ENCODE measurements at regions not wholly inside any gene's neighbourhood (a gene's known extent, or its start where the extent isn't known, plus 50 kb on each side); places are given as distances from the start of the nearest gene placed in this dataset.

- WGBS, 2 experiments (ENCODE audit: insufficient coverage in 1 of 2, insufficient read length in 1 of 2) = 61 to 100% methylated on average over 1 to 6 of the region's 6 CpGs
- no peak overlapping the region for H3K4me3 Mint-ChIP-seq
- H3K27ac Mint-ChIP-seq = no peak overlapping the region
- H3K9me3 Mint-ChIP-seq = no peaks in the 10 kb centered on the region
- Histone ChIP-seq H3K27ac (ENCODE audit: low read depth, low read length) (no peak overlapping the region), H3K4me1 (ENCODE audit: control insufficient read depth, insufficient read depth, low read length) (peaks cover 4% of the 10 kb centered on the region), H3K9me3 (ENCODE audit: control insufficient read depth, low read length) (no peaks in the 10 kb centered on the region), H3K9ac (ENCODE audit: extremely low read depth, low read length, poor library complexity, severe bottlenecking) (no peak overlapping the region), H3K36me3 (ENCODE audit: control insufficient read depth, insufficient read depth, low read length) (no peaks in the 10 kb centered on the region), H3K27me3 (ENCODE audit: control insufficient read depth, insufficient read depth, low read length, poor library complexity, severe bottlenecking) (no peaks in the 10 kb centered on the region), H3K4me3 (ENCODE audit: low read length) (no peak overlapping the region)
- no peak for DNase-seq
- H3K4me1 Mint-ChIP-seq = peaks cover 16% of the 10 kb centered on the region
- TF ChIP-seq CTCF (conservative IDR thresholded peaks at IDR 0.05) = no peak
- no peaks in the 10 kb centered on the region for H3K27me3 Mint-ChIP-seq (ENCODE audit: insufficient read depth)
- no peaks in the 10 kb centered on the region for H3K36me3 Mint-ChIP-seq (ENCODE audit: low read depth)
Measured at GRCh38 chr9:28899926-28900325, 1326.6 kb upstream of the C9orf72 start.

- DNase-seq = no peak
- H3K36me3 Mint-ChIP-seq (ENCODE audit: low read depth) = no peaks in the 10 kb centered on the region
- no peaks in the 10 kb centered on the region for H3K9me3 Mint-ChIP-seq
- no peaks in the 10 kb centered on the region for H3K27me3 Mint-ChIP-seq (ENCODE audit: insufficient read depth)
- 78 to 92% methylated on average over 1 of the region's 1 CpG for WGBS, 2 experiments (ENCODE audit: insufficient coverage in 1 of 2, insufficient read length in 1 of 2)
- no peak overlapping the region for H3K4me3 ChIP-seq (ENCODE audit: low read length)
- H3K4me1 ChIP-seq (ENCODE audit: control insufficient read depth, insufficient read depth, low read length) = peaks cover 4% of the 10 kb centered on the region
- no peak overlapping the region for H3K9ac ChIP-seq (ENCODE audit: extremely low read depth, low read length, poor library complexity, severe bottlenecking)
- no peak overlapping the region for H3K27ac ChIP-seq (ENCODE audit: low read depth, low read length)
- H3K36me3 ChIP-seq (ENCODE audit: control insufficient read depth, insufficient read depth, low read length) = no peaks in the 10 kb centered on the region
- H3K9me3 ChIP-seq (ENCODE audit: control insufficient read depth, low read length) = no peaks in the 10 kb centered on the region
- H3K4me1 Mint-ChIP-seq = peaks cover 11% of the 10 kb centered on the region
- H3K27ac Mint-ChIP-seq = no peak overlapping the region
- TF ChIP-seq CTCF (conservative IDR thresholded peaks at IDR 0.05) = no peak
- no peaks in the 10 kb centered on the region for H3K27me3 ChIP-seq (ENCODE audit: control insufficient read depth, insufficient read depth, low read length, poor library complexity, severe bottlenecking)
- no peak overlapping the region for H3K4me3 Mint-ChIP-seq
Measured at GRCh38 chr9:28900406-28900805, 1327.1 kb upstream of the C9orf72 start.

- H3K27me3 Mint-ChIP-seq (ENCODE audit: insufficient read depth) = no peaks in the 10 kb centered on the region
- peaks cover 6% of the 10 kb centered on the region for H3K36me3 Mint-ChIP-seq (ENCODE audit: low read depth)
- TF ChIP-seq CTCF (conservative IDR thresholded peaks at IDR 0.05) = no peak
- peaks cover 3% of the 10 kb centered on the region for H3K9me3 Mint-ChIP-seq
- H3K27ac ChIP-seq (ENCODE audit: low read depth, low read length) = no peak overlapping the region
- H3K36me3 ChIP-seq (ENCODE audit: control insufficient read depth, insufficient read depth, low read length) = no peaks in the 10 kb centered on the region
- H3K27me3 ChIP-seq (ENCODE audit: control insufficient read depth, insufficient read depth, low read length, poor library complexity, severe bottlenecking) = no peaks in the 10 kb centered on the region
- H3K27ac Mint-ChIP-seq = no peak overlapping the region
- 89 to 91% methylated on average over 1 of the region's 1 CpG for WGBS, 2 experiments (ENCODE audit: insufficient coverage in 1 of 2, insufficient read length in 1 of 2)
- no peaks in the 10 kb centered on the region for H3K4me1 Mint-ChIP-seq
- H3K9me3 ChIP-seq (ENCODE audit: control insufficient read depth, low read length) = no peaks in the 10 kb centered on the region
- no peak overlapping the region for H3K4me3 ChIP-seq (ENCODE audit: low read length)
- H3K4me3 Mint-ChIP-seq = no peak overlapping the region
- H3K9ac ChIP-seq (ENCODE audit: extremely low read depth, low read length, poor library complexity, severe bottlenecking) = no peak overlapping the region
- no peaks in the 10 kb centered on the region for H3K4me1 ChIP-seq (ENCODE audit: control insufficient read depth, insufficient read depth, low read length)
- no peak for DNase-seq
Measured at GRCh38 chr9:28909526-28909925, 1336.2 kb upstream of the C9orf72 start.
